ENCODE measurements at regions not wholly inside any gene's neighbourhood (a gene's known extent, or its start where the extent isn't known, plus 50 kb on each side); places are given as distances from the start of the nearest gene placed in this dataset.
"Not testable (repeated sequence)": the region's sequence is repeated elsewhere in the genome, so short reads cannot be mapped to it uniquely, and the experiment has no call there.

GRCh38 chr10:37480596-37480995 is 355.2 kb downstream of the ANKRD30A start:
- not testable (repeated sequence) for TF ChIP-seq CTCF (conservative IDR thresholded peaks at IDR 0.05; ENCODE audit: low read length); EZH2phosphoT487 (IDR thresholded peaks at IDR 0.05; ENCODE audit: borderline replicate concordance)

All from Loucy (cell line).